ENCODE measurements at regions not wholly inside any gene's neighbourhood (a gene's known extent, or its start where the extent isn't known, plus 50 kb on each side); places are given as distances from the start of the nearest gene placed in this dataset.
A peak's percentile ranks its signal among the peaks of the same experiment; 100 is the strongest.

DNA sequence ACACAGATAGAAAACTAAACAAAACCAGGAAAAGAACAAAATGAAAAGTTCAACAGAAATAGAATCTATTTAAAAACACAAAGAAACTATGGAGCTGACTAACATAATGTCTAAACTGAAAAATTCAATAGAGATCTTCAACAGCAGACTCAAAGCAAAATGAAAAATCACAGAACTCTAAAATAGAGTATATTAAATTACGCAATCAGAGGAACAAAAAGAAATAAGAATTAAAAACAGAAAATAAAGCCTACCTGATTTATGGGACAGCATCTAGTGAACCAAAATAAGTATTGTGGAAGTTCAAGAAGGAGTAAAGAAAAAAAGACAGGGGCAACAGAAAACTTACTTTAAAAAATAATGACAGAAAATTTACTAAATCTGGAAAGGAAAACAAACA, 152.1 kb upstream of the GALNT5 start:
- no peak for DNase-seq (ENCODE audit: low spot score in 2 of 2)
- no peaks in the 10 kb centered on the region for H3K27me3 ChIP-seq (ENCODE audit: low read depth)
- H3K9me3 ChIP-seq = no peaks in the 10 kb centered on the region
- no peaks in the 10 kb centered on the region for H3K4me1 ChIP-seq
- in situ Hi-C loops (cut with MboI; ENCODE audit: low sequenced_read_pairs) = no loop called here
- H3K4me3 ChIP-seq = no peak overlapping the region
- no peaks in the 10 kb centered on the region for H3K36me3 ChIP-seq (replicated peaks)

DNA sequence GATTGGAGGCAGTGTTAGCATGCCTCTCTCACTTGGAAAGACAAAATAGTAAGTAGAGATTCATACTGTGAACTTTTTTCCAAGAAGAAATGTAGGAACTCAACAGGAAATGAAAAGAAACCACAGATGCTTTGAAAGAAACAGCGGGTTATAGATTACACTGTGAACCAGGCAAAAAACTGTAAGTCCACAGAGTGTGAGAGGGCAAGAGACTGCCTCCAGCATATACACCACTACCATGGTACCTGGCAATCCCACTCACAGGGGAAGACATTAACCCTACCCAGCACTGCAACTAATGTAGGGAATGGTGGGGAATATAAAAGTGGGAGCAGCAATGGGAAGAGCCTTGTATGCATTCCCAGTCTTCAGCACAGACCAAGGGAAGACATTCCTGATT, 150.6 kb upstream of the GALNT5 start:
- Histone ChIP-seq H3K27me3 (ENCODE audit: low read depth) (no peaks in the 10 kb centered on the region), H3K36me3 (replicated peaks) (no peaks in the 10 kb centered on the region), H3K4me1 (no peaks in the 10 kb centered on the region), H3K4me3 (no peak overlapping the region), H3K9me3 (no peaks in the 10 kb centered on the region)
- in situ Hi-C loops (cut with MboI; ENCODE audit: low sequenced_read_pairs) = no loop called here
- DNase-seq (ENCODE audit: low spot score in 2 of 2) = no peak

GRCh38 chr2:157107460-157107859, 150.0 kb upstream of the GALNT5 start:
- Histone ChIP-seq H3K36me3 (replicated peaks) (no peaks in the 10 kb centered on the region), H3K4me3 (no peak overlapping the region), H3K4me1 (no peaks in the 10 kb centered on the region), H3K27me3 (ENCODE audit: low read depth) (no peaks in the 10 kb centered on the region), H3K9me3 (no peaks in the 10 kb centered on the region)
- no peak for DNase-seq (ENCODE audit: low spot score in 2 of 2)
- in situ Hi-C loops (cut with MboI; ENCODE audit: low sequenced_read_pairs) = no loop called here

DNA sequence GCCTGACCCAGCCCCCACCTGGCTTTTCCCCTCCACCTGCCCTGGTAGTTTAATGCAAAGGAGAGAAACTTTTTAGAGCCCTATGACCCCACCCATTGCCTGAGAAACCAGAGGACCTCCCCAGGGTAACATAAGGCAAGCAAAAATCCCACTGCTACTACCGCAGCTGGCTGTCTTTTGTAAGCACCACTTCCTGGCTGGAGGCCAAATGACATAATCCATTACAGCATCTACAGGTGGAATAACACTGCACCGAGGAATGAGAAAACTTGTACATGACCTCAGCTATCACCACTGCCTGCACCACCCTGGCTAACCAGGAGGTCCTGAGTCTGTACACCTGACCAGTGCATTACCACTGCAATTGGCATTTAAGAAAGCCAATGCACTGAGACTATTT, 149.6 kb upstream of the GALNT5 start:
- Histone ChIP-seq H3K9me3 (no peaks in the 10 kb centered on the region), H3K27me3 (ENCODE audit: low read depth) (no peaks in the 10 kb centered on the region), H3K36me3 (replicated peaks) (no peaks in the 10 kb centered on the region), H3K4me1 (no peaks in the 10 kb centered on the region), H3K4me3 (no peak overlapping the region)
- peak in 1 of 2 experiments; percentile 48 for DNase-seq (ENCODE audit: low spot score in 2 of 2)
- in situ Hi-C loops (cut with MboI; ENCODE audit: low sequenced_read_pairs) = no loop called here

DNA sequence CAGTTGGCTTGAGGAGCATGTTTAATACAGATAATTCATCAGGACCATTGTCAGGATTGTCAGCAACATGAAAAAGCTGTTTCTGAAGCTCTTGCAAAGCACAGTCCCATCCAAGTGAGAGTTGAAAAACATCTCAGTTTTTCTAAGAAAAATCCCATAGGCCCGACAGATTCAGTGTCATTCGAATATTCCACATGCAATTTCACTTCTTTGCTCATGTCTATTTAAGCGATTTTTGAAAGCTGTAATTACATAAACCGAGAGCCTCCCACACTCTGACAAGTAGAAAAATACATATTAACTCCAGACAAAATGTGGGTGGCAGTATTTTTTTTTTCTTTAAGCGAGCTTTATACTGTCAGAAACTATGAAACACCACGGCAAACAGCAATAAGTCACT, 134.7 kb upstream of the GALNT5 start:
- H3K4me3 ChIP-seq = no peak overlapping the region
- H3K36me3 ChIP-seq (replicated peaks) = no peaks in the 10 kb centered on the region
- H3K27me3 ChIP-seq (ENCODE audit: low read depth) = no peaks in the 10 kb centered on the region
- no peak for DNase-seq (ENCODE audit: low spot score in 2 of 2)
- H3K9me3 ChIP-seq = no peaks in the 10 kb centered on the region
- no peaks in the 10 kb centered on the region for H3K4me1 ChIP-seq
- in situ Hi-C loops (cut with MboI; ENCODE audit: low sequenced_read_pairs) = no loop called here

GRCh38 chr2:157124731-157125130, 132.8 kb upstream of the GALNT5 start:
- no peaks in the 10 kb centered on the region for H3K9me3 ChIP-seq
- no peak for DNase-seq (ENCODE audit: low spot score in 2 of 2)
- in situ Hi-C loops (cut with MboI; ENCODE audit: low sequenced_read_pairs) = no loop called here
- H3K36me3 ChIP-seq (replicated peaks) = no peaks in the 10 kb centered on the region
- H3K4me3 ChIP-seq = no peak overlapping the region
- no peaks in the 10 kb centered on the region for H3K4me1 ChIP-seq
- no peaks in the 10 kb centered on the region for H3K27me3 ChIP-seq (ENCODE audit: low read depth)

GRCh38 chr2:157125685-157126084, 131.8 kb upstream of the GALNT5 start:
- no peak for DNase-seq (ENCODE audit: low spot score in 2 of 2)
- H3K4me3 ChIP-seq = no peak overlapping the region
- H3K27me3 ChIP-seq (ENCODE audit: low read depth) = no peaks in the 10 kb centered on the region
- in situ Hi-C loops (cut with MboI; ENCODE audit: low sequenced_read_pairs) = no loop called here
- H3K9me3 ChIP-seq = no peaks in the 10 kb centered on the region
- no peaks in the 10 kb centered on the region for H3K36me3 ChIP-seq (replicated peaks)
- H3K4me1 ChIP-seq = no peaks in the 10 kb centered on the region

GRCh38 chr2:157127249-157128012, 130.1 kb upstream of the GALNT5 start:
- Histone ChIP-seq H3K4me3 (no peak overlapping the region), H3K36me3 (replicated peaks) (no peaks in the 10 kb centered on the region), H3K9me3 (no peaks in the 10 kb centered on the region), H3K4me1 (no peaks in the 10 kb centered on the region), H3K27me3 (ENCODE audit: low read depth) (no peaks in the 10 kb centered on the region)
- in situ Hi-C loops (cut with MboI; ENCODE audit: low sequenced_read_pairs) = no loop called here
- DNase-seq (ENCODE audit: low spot score in 2 of 2) = no peak

GRCh38 chr2:157143901-157144300, 113.6 kb upstream of the GALNT5 start:
- no peak for DNase-seq (ENCODE audit: low spot score in 2 of 2)
- no peak overlapping the region for H3K4me3 ChIP-seq
- H3K36me3 ChIP-seq (replicated peaks) = no peaks in the 10 kb centered on the region
- in situ Hi-C loops (cut with MboI; ENCODE audit: low sequenced_read_pairs) = no loop called here
- H3K27me3 ChIP-seq (ENCODE audit: low read depth) = no peaks in the 10 kb centered on the region
- no peaks in the 10 kb centered on the region for H3K9me3 ChIP-seq
- peaks cover 10% of the 10 kb centered on the region; the same call in 1 of the 2 replicates for H3K4me1 ChIP-seq

GRCh38 chr2:157149270-157149669, 108.2 kb upstream of the GALNT5 start:
- Histone ChIP-seq H3K36me3 (replicated peaks) (no peaks in the 10 kb centered on the region), H3K27me3 (ENCODE audit: low read depth) (no peaks in the 10 kb centered on the region)
- in situ Hi-C loops (cut with MboI; ENCODE audit: low sequenced_read_pairs) = no loop called here

DNA sequence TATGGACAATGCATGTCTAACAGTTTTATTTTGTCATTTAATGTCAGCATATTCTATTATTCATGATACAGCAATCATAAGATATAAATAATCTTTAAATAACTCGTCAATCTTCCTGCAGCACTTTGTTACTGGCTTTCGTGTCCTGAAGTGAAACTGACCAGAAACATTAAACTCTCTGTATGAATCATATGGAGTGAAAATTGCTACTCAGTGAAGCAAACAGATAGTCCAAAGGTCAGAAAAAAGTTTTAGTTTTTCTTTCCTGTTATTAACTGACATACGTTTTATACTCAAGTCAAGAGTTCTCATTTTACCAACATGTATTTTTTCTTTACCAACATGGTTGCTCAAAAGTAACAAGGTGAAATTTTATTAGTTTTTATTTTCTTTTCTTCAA, 106.8 kb upstream of the GALNT5 start:
- Histone ChIP-seq H3K27me3 (ENCODE audit: low read depth) (no peaks in the 10 kb centered on the region), H3K9me3 (no peaks in the 10 kb centered on the region), H3K36me3 (replicated peaks) (no peaks in the 10 kb centered on the region), H3K4me3 (no peak overlapping the region), H3K4me1 (peaks cover 10% of the 10 kb centered on the region; the same call in 1 of the 2 replicates)
- in situ Hi-C loops (cut with MboI; ENCODE audit: low sequenced_read_pairs) = no loop called here
- DNase-seq (ENCODE audit: low spot score in 2 of 2) = no peak

More at GRCh38 chr2:157149270-157149669, 108.2 kb upstream of the GALNT5 start:
- Histone ChIP-seq H3K9me3 (no peaks in the 10 kb centered on the region), H3K4me3 (no peak overlapping the region), H3K4me1 (peaks cover 10% of the 10 kb centered on the region; the same call in 1 of the 2 replicates)
- DNase-seq (ENCODE audit: low spot score in 2 of 2) = no peak

DNA sequence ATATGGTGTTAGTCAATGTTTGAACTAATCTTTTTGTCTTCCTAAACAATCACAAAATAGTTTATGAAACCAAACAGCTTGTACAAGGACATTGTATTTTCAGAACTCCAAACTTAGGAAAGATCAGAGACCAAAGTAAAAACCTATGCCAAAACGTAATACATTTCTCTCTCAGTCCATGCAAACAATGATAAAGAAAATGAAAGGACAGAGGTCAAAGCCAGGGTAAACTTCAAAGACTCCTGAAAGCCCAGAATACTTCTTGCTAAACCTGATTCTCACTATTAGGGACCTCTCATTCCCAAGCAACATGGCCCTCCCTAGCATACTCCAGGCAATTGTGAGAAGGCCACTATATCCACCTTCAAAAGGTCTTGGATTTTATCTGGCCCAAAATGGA, 105.1 kb upstream of the GALNT5 start:
- in situ Hi-C loops (cut with MboI; ENCODE audit: low sequenced_read_pairs) = no loop called here
- no peaks in the 10 kb centered on the region for H3K36me3 ChIP-seq (replicated peaks)
- no peaks in the 10 kb centered on the region for H3K27me3 ChIP-seq (ENCODE audit: low read depth)
- DNase-seq (ENCODE audit: low spot score in 2 of 2) = no peak
- H3K4me3 ChIP-seq = no peak overlapping the region
- no peaks in the 10 kb centered on the region for H3K9me3 ChIP-seq
- peaks cover 8% of the 10 kb centered on the region; the same call in 1 of the 2 replicates for H3K4me1 ChIP-seq

DNA sequence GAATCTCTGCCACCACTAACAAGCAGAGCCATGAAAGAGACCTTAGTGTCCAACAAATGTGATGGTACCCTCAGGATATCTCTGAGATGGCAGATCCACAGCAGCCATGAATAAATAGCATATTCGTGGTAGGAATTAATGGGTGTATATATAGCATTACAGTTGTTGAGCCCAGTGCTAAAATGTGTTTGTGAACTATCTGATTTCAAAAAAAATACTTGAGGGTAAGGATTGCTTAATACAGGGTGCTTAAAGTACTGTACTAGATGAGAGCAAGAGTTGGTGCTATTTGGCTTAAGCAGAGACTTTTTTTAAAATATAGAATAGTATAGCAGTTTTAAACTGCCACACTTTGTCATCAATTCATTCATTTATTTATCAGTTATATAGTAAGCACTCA, 101.5 kb upstream of the GALNT5 start:
- no peaks in the 10 kb centered on the region for H3K4me1 ChIP-seq
- no peaks in the 10 kb centered on the region for H3K36me3 ChIP-seq (replicated peaks)
- no peaks in the 10 kb centered on the region; the same call in 1 of the 2 replicates for H3K27me3 ChIP-seq (ENCODE audit: low read depth)
- H3K9me3 ChIP-seq = no peaks in the 10 kb centered on the region
- in situ Hi-C loops (cut with MboI; ENCODE audit: low sequenced_read_pairs) = no loop called here
- DNase-seq (ENCODE audit: low spot score in 2 of 2) = no peak
- no peak overlapping the region for H3K4me3 ChIP-seq

DNA sequence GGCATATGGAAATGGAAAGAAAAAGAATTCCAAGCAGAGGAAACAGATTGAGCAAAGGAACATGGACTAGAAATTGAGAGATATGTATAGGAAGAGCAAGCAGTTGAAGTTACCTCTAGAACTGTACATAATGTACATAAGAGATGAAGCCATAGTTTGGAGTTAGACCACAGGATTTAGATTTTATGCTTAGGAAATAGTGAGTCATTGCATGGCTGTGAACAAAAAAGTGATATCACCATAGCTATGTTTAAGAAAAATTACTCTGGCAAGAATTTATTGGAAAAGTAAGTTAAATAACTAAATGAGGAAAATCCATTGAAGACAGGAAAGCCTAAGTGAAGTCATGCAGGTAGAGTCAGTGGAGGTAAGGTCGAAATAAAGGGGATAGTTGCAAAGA, 99.4 kb upstream of the GALNT5 start:
- DNase-seq (ENCODE audit: low spot score in 2 of 2) = no peak
- no peaks in the 10 kb centered on the region for H3K36me3 ChIP-seq (replicated peaks)
- H3K4me3 ChIP-seq = no peak overlapping the region
- H3K27me3 ChIP-seq (ENCODE audit: low read depth) = no peaks in the 10 kb centered on the region; the same call in 1 of the 2 replicates
- no peaks in the 10 kb centered on the region for H3K4me1 ChIP-seq
- in situ Hi-C loops (cut with MboI; ENCODE audit: low sequenced_read_pairs) = no loop called here
- no peaks in the 10 kb centered on the region for H3K9me3 ChIP-seq

Data from HAP-1 (cell line).